H9 (cell line): ENCODE measurements at regions not wholly inside any gene's neighbourhood (a gene's known extent, or its start where the extent isn't known, plus 50 kb on each side); places are given as distances from the start of the nearest gene placed in this dataset.

Source experiments
- DNase-seq: peaks from one replicate; pipeline ENCODE4 v3.0.0-alpha.2; 2017
- H2AFZ ChIP-seq: one replicate; pipeline ENCODE4 v1.6.1; 2013; ENCODE audit warnings: mild to moderate bottlenecking, low read length, control low read depth, moderate library complexity
- H2AK5ac ChIP-seq: 2 replicates; pipeline ENCODE4 v1.6.1; 2013; ENCODE audit warnings: low read length, control low read depth, mixed read lengths; ENCODE audit not compliant: insufficient read length
- H2BK120ac ChIP-seq: one replicate; pipeline ENCODE4 v1.6.1; 2013; ENCODE audit warnings: low read depth, mild to moderate bottlenecking, low read length, control low read depth, inconsistent platforms; ENCODE audit not compliant: poor library complexity, severe bottlenecking
- H2BK12ac ChIP-seq: 2 replicates; pipeline ENCODE4 v1.6.1; 2013; ENCODE audit warnings: low read length, control low read depth, mixed read lengths, low read depth; ENCODE audit not compliant: insufficient read length
- H2BK15ac ChIP-seq: 2 replicates; pipeline ENCODE4 v1.6.1; 2013; ENCODE audit warnings: low read depth, low read length, control low read depth
- H2BK20ac ChIP-seq: one replicate; pipeline ENCODE4 v1.6.1; 2013; ENCODE audit warnings: low read depth, mild to moderate bottlenecking, low read length, control low read depth, inconsistent platforms; ENCODE audit not compliant: poor library complexity, severe bottlenecking
- H2BK5ac ChIP-seq: 2 replicates; pipeline ENCODE4 v1.6.1; 2013; ENCODE audit warnings: low read length, control low read depth, mixed read lengths; ENCODE audit not compliant: insufficient read length
- H3K14ac ChIP-seq: 2 replicates; pipeline ENCODE4 v1.6.1; 2013; ENCODE audit warnings: low read length, control low read depth; ENCODE audit not compliant: insufficient read depth
- H3K18ac ChIP-seq: 2 replicates; pipeline ENCODE4 v1.6.1; 2013; ENCODE audit warnings: low read depth, mild to moderate bottlenecking, mixed read lengths, low read length, control low read depth; ENCODE audit not compliant: insufficient read length
- H3K23ac ChIP-seq: 2 replicates; pipeline ENCODE4 v1.6.1; 2013; ENCODE audit warnings: low read length, control low read depth, mixed read lengths, low read depth; ENCODE audit not compliant: insufficient read length
- H3K23me2 ChIP-seq: 2 replicates; pipeline ENCODE4 v1.6.1; 2013; ENCODE audit warnings: low read depth, mild to moderate bottlenecking, mixed read lengths, low read length, control low read depth; ENCODE audit not compliant: insufficient read length, poor library complexity, severe bottlenecking
- H3K27ac ChIP-seq: 2 replicates; pipeline ENCODE4 v1.5.1; 2013; ENCODE audit warnings: low read length, control low read depth, mixed read lengths, low read depth; ENCODE audit not compliant: insufficient read length
- H3K27me3 ChIP-seq: 2 replicates; pipeline ENCODE4 v1.6.1; 2013; ENCODE audit warnings: low read length, control low read depth, inconsistent platforms; ENCODE audit not compliant: insufficient read depth
- H3K4ac ChIP-seq: 2 replicates; pipeline ENCODE4 v1.6.1; 2013; ENCODE audit warnings: low read depth, mild to moderate bottlenecking, control low read depth, inconsistent platforms, low read length, moderate library complexity
- H3K4me1 ChIP-seq: 2 replicates; pipeline ENCODE4 v1.6.1; 2013; ENCODE audit warnings: low read length, control low read depth, inconsistent platforms; ENCODE audit not compliant: insufficient read depth
- H3K4me2 ChIP-seq: 2 replicates; pipeline ENCODE4 v1.6.1; 2013; ENCODE audit warnings: low read length, control low read depth, mixed read lengths; ENCODE audit not compliant: insufficient read length, insufficient read depth
- H3K56ac ChIP-seq: 2 replicates; pipeline ENCODE4 v1.6.1; 2013; ENCODE audit warnings: low read depth, mild to moderate bottlenecking, mixed read lengths, low read length, control low read depth; ENCODE audit not compliant: insufficient read length
- H3K79me1 ChIP-seq: 2 replicates; pipeline ENCODE4 v1.6.1; 2013; ENCODE audit warnings: low read depth, mild to moderate bottlenecking, moderate library complexity, low read length, control low read depth, inconsistent platforms; ENCODE audit not compliant: insufficient read depth, poor library complexity, severe bottlenecking
- H3K79me2 ChIP-seq: 2 replicates; pipeline ENCODE4 v1.6.1; 2013; ENCODE audit warnings: low read length, control low read depth, inconsistent platforms; ENCODE audit not compliant: insufficient read depth
- H3K9ac ChIP-seq: 2 replicates; pipeline ENCODE4 v1.6.1; 2013; ENCODE audit warnings: low read length, control low read depth, mixed read lengths; ENCODE audit not compliant: insufficient read length; ENCODE audit errors: extremely low read depth
- H3K9me3 ChIP-seq: one replicate; pipeline ENCODE4 v1.6.1; 2013; ENCODE audit warnings: low read depth, low read length, inconsistent platforms; ENCODE audit not compliant: control insufficient read depth
- H3T11ph ChIP-seq: one replicate; pipeline ENCODE4 v1.6.1; 2013; ENCODE audit warnings: mild to moderate bottlenecking, low read length, control low read depth, inconsistent platforms
- H4K20me1 ChIP-seq: one replicate; pipeline ENCODE4 v1.6.1; 2013; ENCODE audit not compliant: control insufficient read depth, insufficient read length, insufficient read depth
- H4K5ac ChIP-seq: 2 replicates; pipeline ENCODE4 v1.6.1; 2013; ENCODE audit warnings: low read depth, mild to moderate bottlenecking, mixed read lengths, low read length, control low read depth; ENCODE audit not compliant: insufficient read length
- H4K8ac ChIP-seq: replicated peaks from 2 replicates; pipeline ENCODE4 v1.6.1; 2013; ENCODE audit warnings: low read length, control low read depth, mixed read lengths, low read depth; ENCODE audit not compliant: insufficient read length
- H4K91ac ChIP-seq: 2 replicates; pipeline ENCODE4 v1.6.1; 2013; ENCODE audit warnings: low read depth, mild to moderate bottlenecking, moderate library complexity, mixed read lengths, low read length, control low read depth; ENCODE audit not compliant: insufficient read length
- H3K27ac Mint-ChIP-seq, 3 experiments: 2 replicates in 2 of 3; 3 replicates in 1 of 3; pipeline ENCODE4 v1.8.0; 2020 to 2021; ENCODE audit warnings: mixed read lengths in 3 of 3, mild to moderate bottlenecking in 1 of 3, moderate library complexity in 1 of 3
- H3K27me3 Mint-ChIP-seq: 2 replicates; pipeline ENCODE4 v1.8.0; 2021; ENCODE audit warnings: low read depth, mild to moderate bottlenecking, moderate library complexity, mixed read lengths
- H3K36me3 Mint-ChIP-seq, 3 experiments: 2 replicates in 2 of 3; 3 replicates in 1 of 3; pipeline ENCODE4 v1.8.0; 2020 to 2021; ENCODE audit warnings: low read depth in 3 of 3, mixed read lengths in 3 of 3; ENCODE audit not compliant: insufficient read depth in 1 of 3
- H3K4me1 Mint-ChIP-seq, 2 experiments: 2 replicates each; pipeline ENCODE4 v1.8.0; 2020; ENCODE audit warnings: mixed read lengths in 2 of 2
- H3K4me3 Mint-ChIP-seq, 2 experiments: 2 replicates in 1 of 2; 3 replicates in 1 of 2; pipeline ENCODE4 v1.8.0; 2020 to 2021; ENCODE audit warnings: mild to moderate bottlenecking in 2 of 2, mixed read lengths in 2 of 2, moderate library complexity in 1 of 2
- H3K9me3 Mint-ChIP-seq, 2 experiments: 2 replicates in 1 of 2; 3 replicates in 1 of 2; pipeline ENCODE4 v1.8.0; 2020; ENCODE audit warnings: mild to moderate bottlenecking in 2 of 2, mixed read lengths in 2 of 2, moderate library complexity in 1 of 2
- CTCF ChIP-seq: fragments of 200-600 bp; sonication (generic); conservative IDR thresholded peaks from 3 replicates; pipeline ENCODE4 v1.8.0; 2021; ENCODE audit warnings: antibody characterized with exemption, mild to moderate bottlenecking
- WGBS: extraction: QIAGEN DNeasy Blood & Tissue Kit; methylation state at CpG from one replicate; pipeline ENCODE4 v1.1.7; 2013; ENCODE audit warnings: missing lambda C conversion rate, low lambda C conversion rate, mixed read lengths; ENCODE audit not compliant: insufficient read length; ENCODE audit errors: extremely low coverage; 5-methylcytosine and 5-hydroxymethylcytosine counted together

- H3K27ac Mint-ChIP-seq: no peak overlapping the region
- no peak overlapping the region for H3K27ac ChIP-seq
- no peaks in the 10 kb centered on the region for H3K27me3 ChIP-seq
- H3K4me1 ChIP-seq: no peaks in the 10 kb centered on the region; the same call in 1 of the 2 replicates
- no peak overlapping the region for H3K4ac ChIP-seq
- H3K23me2 ChIP-seq: no peaks in the 10 kb centered on the region
- H2BK5ac ChIP-seq: no peak overlapping the region
- H3K4me3 Mint-ChIP-seq: no peak overlapping the region
- no peak overlapping the region for H4K5ac ChIP-seq
- no peak overlapping the region for H3K23ac ChIP-seq
- TF ChIP-seq CTCF: no peak
- no peak overlapping the region for H2BK20ac ChIP-seq
- no peak overlapping the region for H4K8ac ChIP-seq
- no peak overlapping the region for H3T11ph ChIP-seq
- no peak overlapping the region for H2BK15ac ChIP-seq
- peaks cover 2% of the 10 kb centered on the region for H3K27me3 Mint-ChIP-seq
- H3K18ac ChIP-seq: no peak overlapping the region
- DNase-seq: no peak
- H3K4me2 ChIP-seq: no peak overlapping the region
- H2AFZ ChIP-seq: no peak overlapping the region
- H3K9me3 ChIP-seq: no peaks in the 10 kb centered on the region
- no peak overlapping the region for H4K91ac ChIP-seq
- H3K56ac ChIP-seq: no peak overlapping the region
- H3K79me2 ChIP-seq: no peaks in the 10 kb centered on the region
- H2BK12ac ChIP-seq: no peak overlapping the region
- H3K79me1 ChIP-seq: no peaks in the 10 kb centered on the region
- WGBS: no CpG with 5 or more reads among the region's 2 CpGs
- H3K36me3 Mint-ChIP-seq: no peaks in the 10 kb centered on the region; a peak in 2 of 7 replicates
- H4K20me1 ChIP-seq: no peaks in the 10 kb centered on the region
- peaks cover 16 to 22% of the 10 kb centered on the region in 2 experiments for H3K4me1 Mint-ChIP-seq
- no peak overlapping the region for H2BK120ac ChIP-seq
- H3K9ac ChIP-seq: no peak overlapping the region
- H3K14ac ChIP-seq: no peak overlapping the region
- no peaks in the 10 kb centered on the region; a peak in 1 of 5 replicates for H3K9me3 Mint-ChIP-seq
- H2AK5ac ChIP-seq: no peak overlapping the region
Observed at GRCh38 chr1:14245954-14246353, 352.5 kb upstream of the KAZN start.
